Lung (tissue), 11 donors: ENCODE measurements at regions not wholly inside any gene's neighbourhood (a gene's known extent, or its start where the extent isn't known, plus 50 kb on each side); places are given as distances from the start of the nearest gene placed in this dataset.

Experiments used
- ATAC-seq: fragments of 200-7000 bp; cut with Tn5 transposase; one replicate; pipeline ENCODE4 v1.9.1; 2020; ENCODE audit warnings: moderate number of reproducible peaks; ENCODE audit not compliant: insufficient read depth, low FRiP score
- DNase-seq, 3 donors: peaks; one replicate each; pipeline ENCODE4 v3.0.0-alpha.2; 2013 to 2017
- H3K27ac ChIP-seq, 2 donors: one replicate each; pipeline ENCODE4 v1.5.1; 2013; ENCODE audit warnings: mild to moderate bottlenecking in 2 of 2, moderate library complexity in 2 of 2, control low read depth in 1 of 2, inconsistent platforms in 1 of 2, low read depth in 1 of 2, low read length in 1 of 2
- H3K27me3 ChIP-seq, 3 donors: one replicate each; pipeline ENCODE4 v1.5.1; 2013; ENCODE audit warnings: low read length in 2 of 3; ENCODE audit not compliant: control insufficient read depth in 3 of 3, insufficient read depth in 3 of 3
- H3K36me3 ChIP-seq, 4 donors: one replicate each; pipeline ENCODE4 v1.5.1; 2013; ENCODE audit warnings: low read length in 4 of 4, mild to moderate bottlenecking in 1 of 4, moderate library complexity in 1 of 4; ENCODE audit not compliant: control insufficient read depth in 4 of 4, insufficient read depth in 4 of 4
- H3K4me1 ChIP-seq, 5 donors: one replicate each; pipeline ENCODE4 v1.5.1; 2013; ENCODE audit warnings: low read length in 5 of 5, mild to moderate bottlenecking in 2 of 5, moderate library complexity in 1 of 5; ENCODE audit not compliant: control insufficient read depth in 5 of 5, insufficient read depth in 5 of 5
- H3K4me3 ChIP-seq: one replicate; pipeline ENCODE4 v1.5.1; 2013; ENCODE audit warnings: mild to moderate bottlenecking, control low read depth, moderate library complexity
- H3K9ac ChIP-seq, 2 donors: one replicate each; pipeline ENCODE4 v1.5.1; 2013; ENCODE audit warnings: low read length in 2 of 2, control low read depth in 1 of 2; ENCODE audit not compliant: insufficient read depth in 1 of 2
- H3K9me3 ChIP-seq, 4 donors: one replicate each; pipeline ENCODE4 v1.5.1; 2013; ENCODE audit warnings: low read length in 3 of 4, mild to moderate bottlenecking in 1 of 4, moderate library complexity in 1 of 4; ENCODE audit not compliant: control insufficient read depth in 4 of 4, insufficient read depth in 3 of 4
- CTCF ChIP-seq: IDR thresholded peaks from 2 replicates; pipeline ENCODE4 v1.5.1; 2012; ENCODE audit warnings: mild to moderate bottlenecking; ENCODE audit errors: control extremely low read depth, extremely low read depth
- WGBS, 2 donors: extraction: QIAGEN DNeasy Blood & Tissue Kit; methylation state at CpG; one replicate each; pipeline ENCODE4 v1.1.7; 2013; 5-methylcytosine and 5-hydroxymethylcytosine counted together
- donor health status: control.
- donor health status: control.
- donor health status: Bipolar disorder and iron deficiency.
- donor health status: healthy.
- donor health status: DM: yes; HTN: yes; CAD: no.

DNA sequence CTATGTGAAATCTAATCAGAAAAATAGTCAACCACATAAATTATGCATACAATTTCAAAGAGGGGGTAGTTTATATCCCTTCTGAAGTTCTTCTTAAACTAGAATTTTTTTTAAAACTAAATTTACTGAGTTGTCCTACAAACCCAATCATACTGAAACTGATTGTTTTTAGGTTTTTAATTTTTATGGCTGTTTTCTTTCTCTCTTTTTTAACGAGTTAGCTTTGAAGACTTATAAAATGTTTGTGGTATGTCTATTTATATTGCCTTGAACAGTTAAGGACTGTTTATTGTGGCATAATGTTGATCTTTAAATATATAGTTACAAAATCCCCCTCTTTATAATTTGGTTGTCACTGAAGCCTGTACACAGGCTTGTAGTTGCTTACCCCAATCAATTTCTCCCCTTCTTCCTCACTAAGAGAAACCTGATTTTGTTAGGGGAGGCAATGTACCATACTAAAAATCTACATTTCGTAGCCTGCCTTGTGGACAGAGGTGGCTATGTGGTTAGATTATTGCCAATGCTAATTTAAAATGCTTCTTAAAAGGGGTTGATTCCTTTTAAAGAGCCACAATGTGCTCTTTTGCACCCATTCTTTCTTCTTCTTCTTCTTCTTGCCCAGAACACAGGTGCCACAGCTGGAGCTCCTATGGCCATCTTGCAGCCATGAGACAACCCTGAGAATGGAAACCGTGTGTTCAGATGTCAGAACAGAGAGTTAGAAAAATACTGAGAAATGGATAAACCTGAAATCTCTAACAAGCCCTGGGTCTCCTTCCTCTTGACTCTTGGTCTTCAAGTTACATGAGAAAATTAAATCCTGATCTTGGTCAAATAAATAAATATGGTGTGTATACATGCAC is 102.7 kb upstream of the ZNF827 start:
- Histone ChIP-seq H3K9ac (no peak overlapping the region), H3K4me3 (no peak overlapping the region), H3K27ac (no peak overlapping the region), H3K9me3 (no peaks in the 10 kb centered on the region), H3K27me3 (no peaks in the 10 kb centered on the region), H3K4me1 (no peaks in the 10 kb centered on the region), H3K36me3 (no peaks in the 10 kb centered on the region)
- DNase-seq (no peak), ATAC-seq (no peak)
- no peak for TF ChIP-seq CTCF
- 83 to 88% methylated on average over 3 of the region's 3 CpGs for WGBS, 2 donors

- Histone ChIP-seq H3K4me3 (no peak overlapping the region), H3K4me1 (no peaks in the 10 kb centered on the region), H3K27ac (no peak overlapping the region), H3K27me3 (no peaks in the 10 kb centered on the region), H3K36me3 (no peaks in the 10 kb centered on the region), H3K9me3 (no peaks in the 10 kb centered on the region), H3K9ac (no peak overlapping the region)
- DNase-seq, result peak in 1 of 3 donors; percentile 17
- no peak for ATAC-seq
- no peak for TF ChIP-seq CTCF
- whole genome bisulfite sequencing, 2 donors, result 54 to 58% methylated on average over 1 of the region's 1 CpG
These were observed 102.0 kb upstream of the ZNF827 start for GRCh38 chr4:146040623-146041022.

GRCh38 chr4:146033149-146033548 is 94.5 kb upstream of the ZNF827 start:
- H3K27me3 ChIP-seq, result no peaks in the 10 kb centered on the region
- peaks cover 0 to 4% (median 0%) of the 10 kb centered on the region in 5 donors for H3K4me1 ChIP-seq
- no peak overlapping the region for H3K4me3 ChIP-seq
- TF ChIP-seq CTCF, result no peak
- H3K9me3 ChIP-seq, result no peaks in the 10 kb centered on the region
- DNase-seq (peak in 2 of 3 donors; percentile 5 to 15), ATAC-seq (no peak)
- H3K36me3 ChIP-seq, result no peaks in the 10 kb centered on the region
- no peak overlapping the region for H3K27ac ChIP-seq
- no peak overlapping the region for H3K9ac ChIP-seq
- 39 to 69% methylated on average over 5 of the region's 5 CpGs for WGBS, 2 donors
